Endothelial cell (in vitro differentiated cells): ENCODE measurements at regions not wholly inside any gene's neighbourhood (a gene's known extent, or its start where the extent isn't known, plus 50 kb on each side); places are given as distances from the start of the nearest gene placed in this dataset.

Experiments
- DNase-seq: peaks from one replicate; pipeline ENCODE4 v3.0.0; 2021; ENCODE audit warnings: low spot score
- H3K27ac Mint-ChIP-seq: one replicate; pipeline ENCODE4 v1.8.0; 2021; ENCODE audit warnings: mixed read lengths, inconsistent platforms; ENCODE audit not compliant: unreplicated experiment
- H3K27me3 Mint-ChIP-seq: one replicate; pipeline ENCODE4 v1.8.0; 2021; ENCODE audit warnings: mild to moderate bottlenecking, moderate library complexity, mixed read lengths, inconsistent platforms; ENCODE audit not compliant: unreplicated experiment
- H3K36me3 Mint-ChIP-seq: one replicate; pipeline ENCODE4 v1.8.0; 2021; ENCODE audit warnings: mild to moderate bottlenecking, low read depth, mixed read lengths, inconsistent platforms; ENCODE audit not compliant: unreplicated experiment
- H3K4me1 Mint-ChIP-seq: one replicate; pipeline ENCODE4 v1.8.0; 2021; ENCODE audit warnings: mild to moderate bottlenecking, mixed read lengths, inconsistent platforms; ENCODE audit not compliant: unreplicated experiment
- H3K4me3 Mint-ChIP-seq: one replicate; pipeline ENCODE4 v1.8.0; 2021; ENCODE audit warnings: mild to moderate bottlenecking, mixed read lengths, inconsistent platforms; ENCODE audit not compliant: unreplicated experiment
- H3K9me3 Mint-ChIP-seq: one replicate; pipeline ENCODE4 v1.8.0; 2021; ENCODE audit warnings: mixed read lengths, inconsistent platforms; ENCODE audit not compliant: unreplicated experiment
- TF ChIP-seq, protein P1 (sequence below): fragments of 200-600 bp; sonication (generic); IDR thresholded peaks from one replicate; pipeline ENCODE4 v1.5.0; 2021; ENCODE audit warnings: antibody characterized with exemption; ENCODE audit not compliant: unreplicated experiment

DNA sequence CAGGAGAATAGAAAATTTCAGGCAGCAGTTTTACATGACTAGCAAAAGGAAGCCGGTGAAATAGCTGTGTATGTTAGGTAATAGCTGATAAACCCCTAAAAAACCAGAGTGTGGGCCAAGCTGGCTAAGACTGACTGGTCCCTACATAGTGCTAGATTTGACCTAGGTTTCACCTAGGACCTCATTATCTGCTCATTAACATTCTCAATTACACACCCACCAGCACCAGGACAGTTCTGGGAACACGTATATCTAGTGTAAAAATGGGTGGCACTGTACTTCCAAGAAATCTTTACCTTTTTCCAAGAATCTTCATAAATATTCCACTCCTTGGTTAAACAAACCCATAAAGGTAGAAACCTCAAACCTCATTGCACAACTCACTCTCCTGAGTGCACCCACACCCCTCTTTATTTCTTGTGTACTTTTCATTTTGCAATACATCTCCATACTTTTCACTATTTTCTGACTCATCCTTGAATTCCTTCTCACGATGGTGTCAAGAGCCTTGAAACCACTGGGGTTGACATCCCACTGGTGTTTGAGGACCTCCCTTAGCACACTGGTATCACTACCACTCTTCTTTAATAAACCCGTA is 262.7 kb upstream of the KCNJ16 start:
- H3K36me3 Mint-ChIP-seq, result no peaks in the 10 kb centered on the region
- no peak overlapping the region for H3K4me3 Mint-ChIP-seq
- no peaks in the 10 kb centered on the region for H3K9me3 Mint-ChIP-seq
- no peaks in the 10 kb centered on the region for H3K27me3 Mint-ChIP-seq
- DNase-seq, result no peak
- TF ChIP-seq, protein P1, sequence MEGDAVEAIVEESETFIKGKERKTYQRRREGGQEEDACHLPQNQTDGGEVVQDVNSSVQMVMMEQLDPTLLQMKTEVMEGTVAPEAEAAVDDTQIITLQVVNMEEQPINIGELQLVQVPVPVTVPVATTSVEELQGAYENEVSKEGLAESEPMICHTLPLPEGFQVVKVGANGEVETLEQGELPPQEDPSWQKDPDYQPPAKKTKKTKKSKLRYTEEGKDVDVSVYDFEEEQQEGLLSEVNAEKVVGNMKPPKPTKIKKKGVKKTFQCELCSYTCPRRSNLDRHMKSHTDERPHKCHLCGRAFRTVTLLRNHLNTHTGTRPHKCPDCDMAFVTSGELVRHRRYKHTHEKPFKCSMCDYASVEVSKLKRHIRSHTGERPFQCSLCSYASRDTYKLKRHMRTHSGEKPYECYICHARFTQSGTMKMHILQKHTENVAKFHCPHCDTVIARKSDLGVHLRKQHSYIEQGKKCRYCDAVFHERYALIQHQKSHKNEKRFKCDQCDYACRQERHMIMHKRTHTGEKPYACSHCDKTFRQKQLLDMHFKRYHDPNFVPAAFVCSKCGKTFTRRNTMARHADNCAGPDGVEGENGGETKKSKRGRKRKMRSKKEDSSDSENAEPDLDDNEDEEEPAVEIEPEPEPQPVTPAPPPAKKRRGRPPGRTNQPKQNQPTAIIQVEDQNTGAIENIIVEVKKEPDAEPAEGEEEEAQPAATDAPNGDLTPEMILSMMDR, result no peak
- no peaks in the 10 kb centered on the region for H3K4me1 Mint-ChIP-seq
- H3K27ac Mint-ChIP-seq, result no peak overlapping the region

DNA sequence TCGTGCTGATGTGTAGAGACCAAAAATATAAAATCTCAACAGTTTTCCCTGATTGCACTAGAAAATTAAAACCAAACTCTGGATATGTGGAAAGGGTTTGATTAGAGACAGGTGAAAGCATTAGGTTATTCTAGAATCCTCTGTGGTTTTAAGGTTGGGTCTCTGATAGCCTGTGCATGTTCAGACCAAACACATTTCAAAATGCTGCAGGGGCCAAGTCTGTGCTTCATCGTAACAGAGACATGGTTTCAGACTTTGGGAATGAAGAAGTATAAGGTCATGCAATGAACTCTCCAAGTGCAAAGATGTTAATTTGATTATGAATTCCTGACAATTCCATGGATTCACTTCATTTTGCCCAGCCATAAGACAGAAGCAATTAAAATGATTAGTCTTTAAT is 261.0 kb upstream of the KCNJ16 start:
- Mint-ChIP-seq H3K9me3 (no peaks in the 10 kb centered on the region), H3K4me3 (no peak overlapping the region), H3K27ac (no peak overlapping the region)

DNA sequence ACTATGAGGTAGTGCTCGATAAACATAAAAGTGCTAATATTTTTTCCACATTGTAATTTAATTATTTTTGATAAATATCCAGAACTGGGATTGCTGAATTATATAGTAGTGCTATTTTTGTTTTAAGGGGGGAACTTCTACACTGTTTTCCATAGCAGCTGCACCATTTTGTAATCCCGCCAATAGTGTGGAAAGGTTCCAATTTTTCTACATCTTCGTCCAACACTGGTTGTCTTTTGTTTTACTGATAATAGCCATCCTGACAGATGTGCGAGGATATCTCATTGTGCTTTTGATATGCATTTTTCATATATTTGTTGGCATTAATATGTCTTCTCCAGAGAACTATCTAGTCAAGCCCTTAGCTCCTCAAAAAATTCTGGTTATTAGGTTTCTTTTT is 259.6 kb upstream of the KCNJ16 start:
- Mint-ChIP-seq H3K4me1 (no peaks in the 10 kb centered on the region), H3K9me3 (no peaks in the 10 kb centered on the region), H3K27me3 (no peaks in the 10 kb centered on the region), H3K27ac (no peak overlapping the region), H3K36me3 (no peaks in the 10 kb centered on the region), H3K4me3 (no peak overlapping the region)
- TF ChIP-seq, protein P1, result no peak
- DNase-seq, result no peak

More for the DNA sequence above, 261.0 kb upstream of the KCNJ16 start:
- no peaks in the 10 kb centered on the region for H3K27me3 Mint-ChIP-seq
- no peaks in the 10 kb centered on the region for H3K4me1 Mint-ChIP-seq
- TF ChIP-seq, protein P1, result no peak
- H3K36me3 Mint-ChIP-seq, result no peaks in the 10 kb centered on the region
- no peak for DNase-seq

DNA sequence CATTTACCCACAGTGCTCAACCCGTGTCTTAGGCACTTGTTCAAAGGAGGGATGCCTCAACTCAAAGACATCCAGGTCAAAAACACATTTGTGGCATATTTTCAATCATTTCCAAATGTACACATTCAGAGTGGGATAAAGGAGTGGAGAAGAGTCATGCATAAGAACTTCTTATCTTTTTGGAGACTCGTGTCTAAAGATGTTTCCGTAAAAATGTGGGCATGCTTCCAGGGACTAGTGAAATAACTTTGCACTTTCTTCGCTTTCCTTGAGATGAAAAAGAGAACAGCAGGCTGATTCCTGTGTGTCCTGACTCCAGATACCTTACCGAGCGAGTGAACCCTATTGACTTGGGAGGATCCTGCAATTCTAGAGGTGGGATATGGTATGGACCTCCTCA is 256.6 kb upstream of the KCNJ16 start:
- Mint-ChIP-seq H3K27ac (no peak overlapping the region), H3K27me3 (no peaks in the 10 kb centered on the region), H3K4me3 (no peak overlapping the region), H3K9me3 (no peaks in the 10 kb centered on the region), H3K4me1 (no peaks in the 10 kb centered on the region), H3K36me3 (no peaks in the 10 kb centered on the region)
- no peak for DNase-seq
- TF ChIP-seq, protein P1, result no peak

DNA sequence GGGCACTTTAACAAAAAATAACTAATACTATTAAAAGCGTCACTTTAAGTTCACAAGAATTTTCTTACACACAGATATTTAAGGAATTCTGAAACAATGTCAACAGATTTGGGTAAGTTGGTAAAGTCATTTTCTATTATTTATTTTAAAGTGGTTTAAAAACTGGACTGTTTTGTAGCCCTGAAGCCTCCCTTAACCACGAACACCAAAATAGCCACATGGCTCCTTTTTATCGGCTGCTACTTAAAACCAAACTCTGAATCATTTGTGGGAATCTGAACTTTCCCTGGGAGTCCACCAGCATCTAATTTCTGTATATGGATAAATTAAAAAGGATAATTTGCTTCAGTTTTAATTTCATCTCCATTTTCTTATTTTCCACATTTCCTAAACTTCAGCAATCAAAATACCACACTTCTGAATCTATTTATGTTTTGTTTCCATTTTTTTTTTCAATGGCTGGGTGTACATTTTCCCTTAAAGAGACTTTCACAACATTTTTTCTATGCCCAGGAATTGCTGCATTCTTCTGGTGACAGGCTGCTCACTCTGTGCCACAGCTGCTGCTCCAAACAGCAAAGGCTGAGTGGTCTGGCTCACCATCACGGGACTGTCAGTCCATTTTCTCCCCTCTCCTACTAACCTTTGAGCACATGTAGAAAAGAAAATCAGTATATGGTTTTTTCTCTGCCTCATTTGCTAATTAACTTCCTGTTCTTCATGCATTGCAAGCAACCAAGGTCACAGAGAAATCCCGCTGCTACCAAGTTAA is 255.5 kb upstream of the KCNJ16 start:
- Mint-ChIP-seq H3K27me3 (no peaks in the 10 kb centered on the region), H3K9me3 (no peaks in the 10 kb centered on the region), H3K4me1 (no peaks in the 10 kb centered on the region), H3K36me3 (no peaks in the 10 kb centered on the region), H3K27ac (no peak overlapping the region), H3K4me3 (no peak overlapping the region)
- no peak for DNase-seq
- TF ChIP-seq, protein P1, result no peak
